ENCODE measurements at regions not wholly inside any gene's neighbourhood (a gene's known extent, or its start where the extent isn't known, plus 50 kb on each side); places are given as distances from the start of the nearest gene placed in this dataset.

DNA sequence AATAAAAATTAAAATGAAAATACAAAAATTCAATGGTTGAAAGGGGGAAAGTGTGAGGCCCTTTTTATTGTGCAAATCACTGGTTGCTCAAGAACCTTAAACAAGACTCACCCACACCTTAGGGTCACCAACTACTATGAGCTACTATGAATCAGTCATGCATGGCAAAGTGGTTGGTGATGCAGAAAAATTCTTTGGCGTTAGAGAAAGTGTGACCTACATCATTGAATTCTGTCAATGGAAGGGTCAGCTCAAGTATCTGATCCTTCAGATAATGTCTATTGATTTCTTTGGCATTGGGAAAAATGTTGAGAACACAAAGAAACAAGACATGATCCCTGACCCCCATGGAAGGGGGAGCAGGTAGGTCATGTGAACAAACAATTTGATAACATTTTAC lies 149.7 kb upstream of the ADCY2 start:
- DNase-seq (ENCODE audit: low read depth, low spot score) (no peak), ATAC-seq (no peak)
- ChIA-PET POLR2A (no interaction called here), CTCF (no interaction called here)
- Histone ChIP-seq H3K27me3 (ENCODE audit: control insufficient read depth, insufficient read depth, low read length) (no peaks in the 10 kb centered on the region), H3K4me3 (ENCODE audit: low read depth in 2 of 2, low read length in 2 of 2) (no peak overlapping the region), H3K4me1 (ENCODE audit: control insufficient read depth, insufficient read depth, low read length) (no peaks in the 10 kb centered on the region), H3K27ac (ENCODE audit: low read length) (no peak overlapping the region), H3K36me3 (ENCODE audit: control insufficient read depth, insufficient read depth, low read length) (no peaks in the 10 kb centered on the region), H3K9me3 (ENCODE audit: control insufficient read depth, insufficient read depth, low read depth, low read length) (no peaks in the 10 kb centered on the region)
- no TSS peak for BruUV-seq (replicated peaks)
- no peak for TF ChIP-seq POLR2AphosphoS5 (IDR thresholded peaks at IDR 0.05; ENCODE audit: low read depth, low read length)
- TF ChIP-seq, protein P1, sequence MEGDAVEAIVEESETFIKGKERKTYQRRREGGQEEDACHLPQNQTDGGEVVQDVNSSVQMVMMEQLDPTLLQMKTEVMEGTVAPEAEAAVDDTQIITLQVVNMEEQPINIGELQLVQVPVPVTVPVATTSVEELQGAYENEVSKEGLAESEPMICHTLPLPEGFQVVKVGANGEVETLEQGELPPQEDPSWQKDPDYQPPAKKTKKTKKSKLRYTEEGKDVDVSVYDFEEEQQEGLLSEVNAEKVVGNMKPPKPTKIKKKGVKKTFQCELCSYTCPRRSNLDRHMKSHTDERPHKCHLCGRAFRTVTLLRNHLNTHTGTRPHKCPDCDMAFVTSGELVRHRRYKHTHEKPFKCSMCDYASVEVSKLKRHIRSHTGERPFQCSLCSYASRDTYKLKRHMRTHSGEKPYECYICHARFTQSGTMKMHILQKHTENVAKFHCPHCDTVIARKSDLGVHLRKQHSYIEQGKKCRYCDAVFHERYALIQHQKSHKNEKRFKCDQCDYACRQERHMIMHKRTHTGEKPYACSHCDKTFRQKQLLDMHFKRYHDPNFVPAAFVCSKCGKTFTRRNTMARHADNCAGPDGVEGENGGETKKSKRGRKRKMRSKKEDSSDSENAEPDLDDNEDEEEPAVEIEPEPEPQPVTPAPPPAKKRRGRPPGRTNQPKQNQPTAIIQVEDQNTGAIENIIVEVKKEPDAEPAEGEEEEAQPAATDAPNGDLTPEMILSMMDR (IDR thresholded peaks at IDR 0.05) = no peak
- no peak for TF ChIP-seq SIN3A (IDR thresholded peaks at IDR 0.05; ENCODE audit: borderline replicate concordance, insufficient read depth, low read depth, low read length)
- TF ChIP-seq, protein P2, sequence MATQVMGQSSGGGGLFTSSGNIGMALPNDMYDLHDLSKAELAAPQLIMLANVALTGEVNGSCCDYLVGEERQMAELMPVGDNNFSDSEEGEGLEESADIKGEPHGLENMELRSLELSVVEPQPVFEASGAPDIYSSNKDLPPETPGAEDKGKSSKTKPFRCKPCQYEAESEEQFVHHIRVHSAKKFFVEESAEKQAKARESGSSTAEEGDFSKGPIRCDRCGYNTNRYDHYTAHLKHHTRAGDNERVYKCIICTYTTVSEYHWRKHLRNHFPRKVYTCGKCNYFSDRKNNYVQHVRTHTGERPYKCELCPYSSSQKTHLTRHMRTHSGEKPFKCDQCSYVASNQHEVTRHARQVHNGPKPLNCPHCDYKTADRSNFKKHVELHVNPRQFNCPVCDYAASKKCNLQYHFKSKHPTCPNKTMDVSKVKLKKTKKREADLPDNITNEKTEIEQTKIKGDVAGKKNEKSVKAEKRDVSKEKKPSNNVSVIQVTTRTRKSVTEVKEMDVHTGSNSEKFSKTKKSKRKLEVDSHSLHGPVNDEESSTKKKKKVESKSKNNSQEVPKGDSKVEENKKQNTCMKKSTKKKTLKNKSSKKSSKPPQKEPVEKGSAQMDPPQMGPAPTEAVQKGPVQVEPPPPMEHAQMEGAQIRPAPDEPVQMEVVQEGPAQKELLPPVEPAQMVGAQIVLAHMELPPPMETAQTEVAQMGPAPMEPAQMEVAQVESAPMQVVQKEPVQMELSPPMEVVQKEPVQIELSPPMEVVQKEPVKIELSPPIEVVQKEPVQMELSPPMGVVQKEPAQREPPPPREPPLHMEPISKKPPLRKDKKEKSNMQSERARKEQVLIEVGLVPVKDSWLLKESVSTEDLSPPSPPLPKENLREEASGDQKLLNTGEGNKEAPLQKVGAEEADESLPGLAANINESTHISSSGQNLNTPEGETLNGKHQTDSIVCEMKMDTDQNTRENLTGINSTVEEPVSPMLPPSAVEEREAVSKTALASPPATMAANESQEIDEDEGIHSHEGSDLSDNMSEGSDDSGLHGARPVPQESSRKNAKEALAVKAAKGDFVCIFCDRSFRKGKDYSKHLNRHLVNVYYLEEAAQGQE (IDR thresholded peaks at IDR 0.05; ENCODE audit: insufficient read depth in 1 of 2, low read depth in 2 of 2, low read length in 1 of 2) = no peak
- no peak for TF ChIP-seq TCF7L2 (IDR thresholded peaks at IDR 0.05; ENCODE audit: low read depth, low read length)
- intact Hi-C loops (cut with micrococcal nuclease; ENCODE audit: unreplicated experiment) (no loop called here), in situ Hi-C loops (cut with HindIII; ENCODE audit: low pct_unique_long_range_greater_than_20kb, low sequenced_read_pairs) (no loop called here)

DNA sequence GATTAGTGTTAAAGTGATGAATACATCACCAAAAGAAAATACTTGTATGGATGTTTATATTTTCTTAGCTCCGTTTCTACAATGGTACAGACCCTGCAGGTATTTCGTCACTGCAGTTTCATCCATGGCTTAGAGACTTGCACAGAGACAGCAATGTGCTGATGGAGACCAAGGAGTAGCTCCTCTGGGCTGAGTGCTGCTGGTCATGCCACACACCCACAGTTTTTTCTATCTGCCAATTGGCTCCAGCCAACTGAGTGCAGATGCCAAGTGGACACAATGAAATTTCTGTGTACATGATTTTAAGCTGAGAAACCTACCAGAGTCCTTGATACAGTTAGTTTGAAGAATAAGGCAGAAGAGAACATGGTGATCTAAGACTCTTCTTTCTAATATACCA lies 145.9 kb upstream of the ADCY2 start:
- H3K36me3 ChIP-seq (ENCODE audit: control insufficient read depth, insufficient read depth, low read length) = no peaks in the 10 kb centered on the region
- intact Hi-C loops (cut with micrococcal nuclease; ENCODE audit: unreplicated experiment) (no loop called here), in situ Hi-C loops (cut with HindIII; ENCODE audit: low pct_unique_long_range_greater_than_20kb, low sequenced_read_pairs) (no loop called here)
- no peak for ATAC-seq
- no peaks in the 10 kb centered on the region for H3K27me3 ChIP-seq (ENCODE audit: control insufficient read depth, insufficient read depth, low read length)
- TF ChIP-seq, protein P2 (IDR thresholded peaks at IDR 0.05; ENCODE audit: insufficient read depth in 1 of 2, low read depth in 2 of 2, low read length in 1 of 2) = no peak
- no peak for TF ChIP-seq POLR2AphosphoS5 (IDR thresholded peaks at IDR 0.05; ENCODE audit: low read depth, low read length)
- no peak for TF ChIP-seq SIN3A (IDR thresholded peaks at IDR 0.05; ENCODE audit: borderline replicate concordance, insufficient read depth, low read depth, low read length)
- no peaks in the 10 kb centered on the region for H3K9me3 ChIP-seq (ENCODE audit: control insufficient read depth, insufficient read depth, low read depth, low read length)
- CTCF ChIA-PET = no interaction called here
- H3K27ac ChIP-seq (ENCODE audit: low read length) = no peak overlapping the region
- DNase-seq (ENCODE audit: low read depth, low spot score) = no peak
- no peak overlapping the region for H3K4me3 ChIP-seq (ENCODE audit: low read depth in 2 of 2, low read length in 2 of 2)
- no peaks in the 10 kb centered on the region for H3K4me1 ChIP-seq (ENCODE audit: control insufficient read depth, insufficient read depth, low read length)
- POLR2A ChIA-PET = no interaction called here
- BruUV-seq (replicated peaks) = no TSS peak

Measured in Panc1 (cell line).